SKM-1 (cell line): ENCODE measurements at regions not wholly inside any gene's neighbourhood (a gene's known extent, or its start where the extent isn't known, plus 50 kb on each side); places are given as distances from the start of the nearest gene placed in this dataset.

Source experiments
- DNase-seq: peaks from one replicate; lab custom pipeline; 2025; ENCODE audit not compliant: unreplicated experiment; lab: John Stamatoyannopoulos, UW

- DNase-seq: no peak
These were observed 1221.4 kb downstream of the VRK1 start for GRCh38 chr14:98018628-98019027.

- DNase-seq: no peak
These were observed 1225.6 kb downstream of the VRK1 start for GRCh38 chr14:98022541-98023520.

GRCh38 chr14:98028162-98028561 lies 1231.0 kb downstream of the VRK1 start:
- DNase-seq: no peak

- DNase-seq: no peak
These were observed 1236.6 kb downstream of the BCL11B start for GRCh38 chr14:98035396-98035795.

- DNase-seq: no peak
These were observed 1234.2 kb downstream of the BCL11B start for GRCh38 chr14:98037831-98038230.

GRCh38 chr14:98056946-98057345 lies 1215.1 kb downstream of the BCL11B start:
- DNase-seq: no peak

- no peak for DNase-seq
These were observed 1212.9 kb downstream of the BCL11B start for GRCh38 chr14:98059106-98059505.

GRCh38 chr14:98062083-98062482 lies 1209.9 kb downstream of the BCL11B start:
- no peak for DNase-seq

- no peak for DNase-seq
These were observed 1202.3 kb downstream of the BCL11B start for GRCh38 chr14:98069712-98070171.

GRCh38 chr14:98070536-98070935 lies 1201.5 kb downstream of the BCL11B start:
- DNase-seq: no peak

- no peak for DNase-seq
These were observed 1197.9 kb downstream of the BCL11B start for GRCh38 chr14:98074111-98074510.

- no peak for DNase-seq
These were observed 1194.8 kb downstream of the BCL11B start for GRCh38 chr14:98077176-98077575.

GRCh38 chr14:98082833-98083232 lies 1189.2 kb downstream of the BCL11B start:
- no peak for DNase-seq

GRCh38 chr14:98085751-98086150 lies 1186.2 kb downstream of the BCL11B start:
- no peak for DNase-seq

GRCh38 chr14:98093111-98093510 lies 1178.9 kb downstream of the BCL11B start:
- no peak for DNase-seq

- no peak for DNase-seq
These were observed 1172.5 kb downstream of the BCL11B start for GRCh38 chr14:98099527-98099926.

- no peak for DNase-seq
These were observed 1170.7 kb downstream of the BCL11B start for GRCh38 chr14:98101323-98101722.

GRCh38 chr14:98103705-98104104 lies 1168.3 kb downstream of the BCL11B start:
- no peak for DNase-seq

- DNase-seq: no peak
These were observed 1162.7 kb downstream of the BCL11B start for GRCh38 chr14:98109326-98109725.

- no peak for DNase-seq
These were observed 1159.7 kb downstream of the BCL11B start for GRCh38 chr14:98112194-98112780.

GRCh38 chr14:98114122-98114895 lies 1157.7 kb downstream of the BCL11B start:
- DNase-seq: no peak
